ENCODE measurements at regions not wholly inside any gene's neighbourhood (a gene's known extent, or its start where the extent isn't known, plus 50 kb on each side); places are given as distances from the start of the nearest gene placed in this dataset.

DNA sequence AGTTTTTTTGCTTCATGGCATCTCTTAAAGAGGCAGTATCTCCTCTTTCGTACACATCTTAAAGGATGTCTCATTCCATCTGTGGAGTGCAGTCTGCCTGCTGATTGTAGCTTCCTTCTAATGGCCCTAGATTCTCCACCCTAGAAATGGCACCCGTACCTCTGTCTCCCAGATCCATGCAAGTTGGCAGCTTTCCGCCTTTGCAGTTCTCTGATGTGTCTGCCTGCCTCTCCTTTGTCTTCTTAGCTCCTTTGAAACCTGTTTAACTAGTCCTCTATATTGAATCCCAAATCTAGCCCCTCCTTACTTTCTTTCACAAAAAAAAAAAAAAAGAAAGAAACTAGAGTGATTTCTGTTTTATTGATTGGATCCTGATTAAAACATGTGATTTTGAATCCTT lies 1025.0 kb downstream of the ZPLD1 start:
- Histone ChIP-seq H3K4me2 (ENCODE audit: control insufficient read depth, extremely low read depth, insufficient read depth, low read depth, low read length) (no peak overlapping the region), H3K9me1 (ENCODE audit: control insufficient read depth, extremely low read depth, insufficient read depth, low read length) (no peaks in the 10 kb centered on the region), H3K9me3 (ENCODE audit: control insufficient read depth, low read depth, low read length) (no peaks in the 10 kb centered on the region), H3K79me2 (ENCODE audit: control insufficient read depth, insufficient read depth, low read length) (no peaks in the 10 kb centered on the region), H3K27me3 (ENCODE audit: control insufficient read depth, extremely low read depth, insufficient read depth, low read length) (no peaks in the 10 kb centered on the region), H3K4me3 (ENCODE audit: control insufficient read depth in 2 of 3, extremely low read depth in 1 of 3, insufficient read depth in 2 of 3, low read depth in 1 of 3, low read length in 3 of 3) (no peak overlapping the region), H3K27ac (ENCODE audit: control insufficient read depth, insufficient read depth, low read length) (no peak overlapping the region), H3K4me1 (ENCODE audit: control insufficient read depth, extremely low read depth, insufficient read depth, low read length) (no peaks in the 10 kb centered on the region), H3K9ac (ENCODE audit: control insufficient read depth, extremely low read depth, insufficient read depth, low read length) (no peak overlapping the region), H3K36me3 (ENCODE audit: control insufficient read depth in 2 of 2, extremely low read depth in 1 of 2, insufficient read depth in 2 of 2, low read length in 2 of 2) (no peaks in the 10 kb centered on the region), H4K20me1 (ENCODE audit: control insufficient read depth, extremely low read depth, insufficient read depth, low read length) (no peaks in the 10 kb centered on the region), H2AFZ (ENCODE audit: control insufficient read depth, low read length) (no peak overlapping the region)
- dilution Hi-C loops (cut with MboI; ENCODE audit: extremely low pct_ligation_motif_present, low sequenced_read_pairs) = no loop called here
- no peak for TF ChIP-seq CTCF (optimal IDR thresholded peaks at IDR 0.05 in 1 of 3, IDR thresholded peaks at IDR 0.05 in 1 of 3, conservative IDR thresholded peaks at IDR 0.05 in 1 of 3; ENCODE audit: extremely low read depth in 1 of 3, insufficient read depth in 2 of 3, low read length in 3 of 3)
- TF ChIP-seq EZH2 (IDR thresholded peaks at IDR 0.05; ENCODE audit: low read length) = no peak
- FAIRE-seq = no peak
- DNase-seq (ENCODE audit: low read depth, low spot score) = no peak

DNA sequence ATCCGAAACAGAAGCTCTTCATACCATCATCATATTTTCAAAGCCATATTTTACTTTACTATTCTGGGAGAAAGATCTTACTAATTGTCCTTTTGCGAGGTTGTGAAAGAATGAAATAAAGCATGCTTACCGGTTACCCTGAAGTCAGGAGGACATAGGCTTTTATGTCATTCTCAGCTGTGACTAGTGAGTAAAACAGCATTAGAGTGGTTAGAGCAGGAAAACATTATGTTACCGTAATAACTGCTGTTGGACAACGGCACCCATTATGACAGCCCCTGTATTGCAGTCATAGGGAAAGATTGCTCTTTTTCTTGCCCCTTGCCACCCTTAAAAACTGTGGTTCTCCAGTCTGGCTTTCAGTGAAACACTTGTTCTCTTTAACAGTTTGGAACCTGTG lies 1035.7 kb downstream of the ZPLD1 start:
- dilution Hi-C loops (cut with MboI; ENCODE audit: extremely low pct_ligation_motif_present, low sequenced_read_pairs) = no loop called here
- Histone ChIP-seq H3K9ac (ENCODE audit: control insufficient read depth, extremely low read depth, insufficient read depth, low read length) (no peak overlapping the region), H3K36me3 (ENCODE audit: control insufficient read depth in 2 of 2, extremely low read depth in 1 of 2, insufficient read depth in 2 of 2, low read length in 2 of 2) (no peaks in the 10 kb centered on the region), H2AFZ (ENCODE audit: control insufficient read depth, low read length) (no peak overlapping the region), H4K20me1 (ENCODE audit: control insufficient read depth, extremely low read depth, insufficient read depth, low read length) (no peaks in the 10 kb centered on the region), H3K4me2 (ENCODE audit: control insufficient read depth, extremely low read depth, insufficient read depth, low read depth, low read length) (no peak overlapping the region), H3K27ac (ENCODE audit: control insufficient read depth, insufficient read depth, low read length) (no peak overlapping the region), H3K4me3 (ENCODE audit: control insufficient read depth in 2 of 3, extremely low read depth in 1 of 3, insufficient read depth in 2 of 3, low read depth in 1 of 3, low read length in 3 of 3) (no peak overlapping the region), H3K9me1 (ENCODE audit: control insufficient read depth, extremely low read depth, insufficient read depth, low read length) (no peaks in the 10 kb centered on the region), H3K27me3 (ENCODE audit: control insufficient read depth, extremely low read depth, insufficient read depth, low read length) (no peaks in the 10 kb centered on the region), H3K4me1 (ENCODE audit: control insufficient read depth, extremely low read depth, insufficient read depth, low read length) (no peaks in the 10 kb centered on the region), H3K9me3 (ENCODE audit: control insufficient read depth, low read depth, low read length) (no peaks in the 10 kb centered on the region), H3K79me2 (ENCODE audit: control insufficient read depth, insufficient read depth, low read length) (no peaks in the 10 kb centered on the region)
- FAIRE-seq = no peak
- no peak for TF ChIP-seq EZH2 (IDR thresholded peaks at IDR 0.05; ENCODE audit: low read length)
- TF ChIP-seq CTCF (optimal IDR thresholded peaks at IDR 0.05 in 1 of 3, IDR thresholded peaks at IDR 0.05 in 1 of 3, conservative IDR thresholded peaks at IDR 0.05 in 1 of 3; ENCODE audit: extremely low read depth in 1 of 3, insufficient read depth in 2 of 3, low read length in 3 of 3) = no peak
- no peak for DNase-seq (ENCODE audit: low read depth, low spot score)
